Cardiac fibroblast (primary cell): ENCODE measurements at regions not wholly inside any gene's neighbourhood (a gene's known extent, or its start where the extent isn't known, plus 50 kb on each side); places are given as distances from the start of the nearest gene placed in this dataset.

Experiments used
- DNase-seq, 2 donors: peaks; one replicate each; pipeline versions ENCODE4 v3.0.0 to v3.0.0-alpha.2; 2010; ENCODE audit warnings: low read depth in 2 of 2
- H3K4me3 ChIP-seq, 2 donors: replicated peaks in 1 of 2; 1 replicate in 1 of 2; 2 replicates in 1 of 2; pipeline ENCODE4 v1.5.1; 2011; ENCODE audit warnings: low read depth in 2 of 2, low read length in 2 of 2, mild to moderate bottlenecking in 2 of 2, moderate library complexity in 1 of 2
- TF ChIP-seq, protein P1 (sequence below): IDR thresholded peaks from one replicate; pipeline ENCODE4 v1.5.1; 2011; ENCODE audit warnings: low read depth, mild to moderate bottlenecking, low read length, inconsistent platforms

- no peak for DNase-seq
- TF ChIP-seq, protein P1, sequence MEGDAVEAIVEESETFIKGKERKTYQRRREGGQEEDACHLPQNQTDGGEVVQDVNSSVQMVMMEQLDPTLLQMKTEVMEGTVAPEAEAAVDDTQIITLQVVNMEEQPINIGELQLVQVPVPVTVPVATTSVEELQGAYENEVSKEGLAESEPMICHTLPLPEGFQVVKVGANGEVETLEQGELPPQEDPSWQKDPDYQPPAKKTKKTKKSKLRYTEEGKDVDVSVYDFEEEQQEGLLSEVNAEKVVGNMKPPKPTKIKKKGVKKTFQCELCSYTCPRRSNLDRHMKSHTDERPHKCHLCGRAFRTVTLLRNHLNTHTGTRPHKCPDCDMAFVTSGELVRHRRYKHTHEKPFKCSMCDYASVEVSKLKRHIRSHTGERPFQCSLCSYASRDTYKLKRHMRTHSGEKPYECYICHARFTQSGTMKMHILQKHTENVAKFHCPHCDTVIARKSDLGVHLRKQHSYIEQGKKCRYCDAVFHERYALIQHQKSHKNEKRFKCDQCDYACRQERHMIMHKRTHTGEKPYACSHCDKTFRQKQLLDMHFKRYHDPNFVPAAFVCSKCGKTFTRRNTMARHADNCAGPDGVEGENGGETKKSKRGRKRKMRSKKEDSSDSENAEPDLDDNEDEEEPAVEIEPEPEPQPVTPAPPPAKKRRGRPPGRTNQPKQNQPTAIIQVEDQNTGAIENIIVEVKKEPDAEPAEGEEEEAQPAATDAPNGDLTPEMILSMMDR, result no peak
- H3K4me3 ChIP-seq, result no peak overlapping the region
These were observed 95.0 kb upstream of the CCND2 start for GRCh38 chr12:4178424-4179170.

DNA sequence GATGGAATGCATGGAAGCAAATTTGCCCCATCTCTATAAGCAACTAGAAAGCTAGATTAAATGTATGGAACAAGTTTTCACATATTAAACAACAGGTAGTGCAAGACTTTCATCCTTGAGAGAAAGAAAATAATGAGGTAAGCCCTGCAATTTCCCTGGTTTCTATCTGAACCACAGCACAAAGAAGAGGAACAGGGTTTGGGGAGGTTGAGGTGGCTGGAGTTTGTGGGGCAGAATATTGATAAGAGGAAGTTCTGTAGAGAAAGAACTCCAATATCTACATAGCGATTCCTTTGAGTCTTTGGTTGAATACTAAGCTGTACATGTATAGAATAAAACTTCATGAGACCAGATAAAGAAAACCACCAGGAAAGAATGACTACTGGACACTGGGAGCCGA, 96.3 kb upstream of the CCND2 start:
- DNase-seq, result no peak
- TF ChIP-seq, protein P1, result no peak
- H3K4me3 ChIP-seq, result no peak overlapping the region

DNA sequence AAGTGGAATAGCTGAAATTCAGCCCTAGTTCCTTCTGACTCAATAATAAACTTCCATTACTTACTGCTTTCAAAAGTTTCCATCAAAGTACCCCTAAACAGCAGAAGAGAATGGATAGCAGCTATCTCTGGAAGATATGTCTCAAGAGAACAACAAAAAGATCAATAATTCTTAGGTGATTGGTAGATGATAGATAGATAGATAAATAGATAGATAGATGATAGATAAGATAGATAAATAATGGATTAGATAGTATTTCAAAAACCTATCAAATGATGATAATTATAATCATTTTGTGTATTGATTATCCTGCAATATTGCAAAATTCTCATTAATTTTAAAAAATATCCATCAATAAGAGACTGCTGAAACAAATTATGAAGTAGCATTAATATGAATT, 97.4 kb upstream of the CCND2 start:
- TF ChIP-seq, protein P1, result no peak

GRCh38 chr12:4174417-4174816, 99.1 kb upstream of the CCND2 start:
- no peak overlapping the region for H3K4me3 ChIP-seq
- DNase-seq, result no peak
- TF ChIP-seq, protein P1, result no peak

More for the DNA sequence above, 97.4 kb upstream of the CCND2 start:
- DNase-seq, result no peak
- no peak overlapping the region for H3K4me3 ChIP-seq

- TF ChIP-seq, protein P1, result no peak
- DNase-seq, result peak in 1 of 2 donors; percentile 5
- no peak overlapping the region for H3K4me3 ChIP-seq
These were observed 100.6 kb upstream of the CCND2 start for GRCh38 chr12:4172999-4173398.

- no peak overlapping the region for H3K4me3 ChIP-seq
- DNase-seq, result no peak
- TF ChIP-seq, protein P1, result no peak
These were observed 101.8 kb upstream of the CCND2 start for GRCh38 chr12:4171742-4172141.

- TF ChIP-seq, protein P1, result no peak
- no peak overlapping the region for H3K4me3 ChIP-seq
- DNase-seq, result no peak
These were observed 103.6 kb upstream of the CCND2 start for GRCh38 chr12:4169959-4170358.
